HL-60 (cell line): ENCODE measurements at regions not wholly inside any gene's neighbourhood (a gene's known extent, or its start where the extent isn't known, plus 50 kb on each side); places are given as distances from the start of the nearest gene placed in this dataset.

Experiments
- DNase-seq, 2 experiments: peaks; one replicate each; pipeline ENCODE4 v3.0.0-alpha.2; 2010 to 2020; ENCODE audit warnings: low read depth in 1 of 2, low spot score in 1 of 2
- H3K27ac ChIP-seq: fragments of 250-450 bp; sonication (Bioruptor Pico); replicated peaks from 2 replicates; pipeline ENCODE4 v1.5.1; 2020; ENCODE audit warnings: mild to moderate bottlenecking, moderate library complexity
- H3K27me3 ChIP-seq: fragments of 250-450 bp; sonication (Bioruptor Pico); 2 replicates; pipeline ENCODE4 v1.5.1; 2021; ENCODE audit warnings: mild to moderate bottlenecking, moderate library complexity; ENCODE audit not compliant: insufficient read depth, poor library complexity, severe bottlenecking
- H3K4me3 ChIP-seq: replicated peaks from 2 replicates; pipeline ENCODE4 v1.5.1; 2011; ENCODE audit warnings: mild to moderate bottlenecking, control low read depth, low read length; ENCODE audit not compliant: insufficient read depth
- GABPA ChIP-seq: IDR thresholded peaks from 2 replicates; pipeline ENCODE4 v1.6.1; 2012; ENCODE audit warnings: low read depth
- POLR2AphosphoS5 ChIP-seq: IDR thresholded peaks from 2 replicates; pipeline ENCODE4 v1.6.1; 2012; ENCODE audit warnings: low read depth
- SPI1 ChIP-seq: IDR thresholded peaks from 2 replicates; pipeline ENCODE4 v1.6.1; 2012; ENCODE audit warnings: low read depth, mild to moderate bottlenecking, borderline replicate concordance
- TF ChIP-seq, protein P1 (sequence below): IDR thresholded peaks from one replicate; pipeline ENCODE4 v1.5.1; 2011; ENCODE audit warnings: low read length, control low read depth, inconsistent platforms; ENCODE audit not compliant: insufficient read depth
- TF ChIP-seq, protein P2 (sequence below): IDR thresholded peaks from 2 replicates; pipeline ENCODE4 v1.6.1; 2012; ENCODE audit warnings: low read depth; ENCODE audit not compliant: insufficient replicate concordance

DNA sequence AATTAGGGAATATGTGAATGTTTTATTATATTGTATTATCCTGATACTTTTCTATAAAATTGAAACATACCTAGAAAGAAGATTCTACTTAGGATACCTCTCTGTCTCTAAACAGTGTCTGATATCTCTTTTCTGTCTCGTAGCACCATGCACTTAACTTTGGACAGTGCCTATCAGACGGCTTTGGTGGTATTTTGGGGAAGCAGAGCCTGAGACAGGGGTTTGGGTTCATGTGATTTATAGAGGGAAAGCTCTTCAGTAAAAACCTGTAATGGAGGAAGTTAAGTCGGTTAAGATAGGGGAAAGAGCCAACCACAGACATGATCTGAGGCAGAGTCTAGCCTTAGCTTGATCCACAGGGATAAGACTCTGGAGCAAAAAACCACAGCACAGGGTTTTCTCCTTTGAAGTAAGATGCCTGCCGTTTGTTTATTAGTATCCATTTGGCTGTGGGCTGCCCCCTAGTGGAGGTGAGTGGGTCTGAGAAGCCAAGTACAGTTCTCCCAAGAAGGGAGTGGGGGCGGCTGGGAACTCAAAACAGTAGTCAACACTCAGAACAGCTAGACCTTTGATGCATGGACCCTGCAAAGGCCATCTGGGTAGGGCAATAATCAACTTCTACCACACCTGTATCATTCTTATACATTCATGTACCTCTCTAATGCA, 141.2 kb upstream of the ASTN2 start:
- TF ChIP-seq POLR2AphosphoS5: no peak
- TF ChIP-seq, protein P1, sequence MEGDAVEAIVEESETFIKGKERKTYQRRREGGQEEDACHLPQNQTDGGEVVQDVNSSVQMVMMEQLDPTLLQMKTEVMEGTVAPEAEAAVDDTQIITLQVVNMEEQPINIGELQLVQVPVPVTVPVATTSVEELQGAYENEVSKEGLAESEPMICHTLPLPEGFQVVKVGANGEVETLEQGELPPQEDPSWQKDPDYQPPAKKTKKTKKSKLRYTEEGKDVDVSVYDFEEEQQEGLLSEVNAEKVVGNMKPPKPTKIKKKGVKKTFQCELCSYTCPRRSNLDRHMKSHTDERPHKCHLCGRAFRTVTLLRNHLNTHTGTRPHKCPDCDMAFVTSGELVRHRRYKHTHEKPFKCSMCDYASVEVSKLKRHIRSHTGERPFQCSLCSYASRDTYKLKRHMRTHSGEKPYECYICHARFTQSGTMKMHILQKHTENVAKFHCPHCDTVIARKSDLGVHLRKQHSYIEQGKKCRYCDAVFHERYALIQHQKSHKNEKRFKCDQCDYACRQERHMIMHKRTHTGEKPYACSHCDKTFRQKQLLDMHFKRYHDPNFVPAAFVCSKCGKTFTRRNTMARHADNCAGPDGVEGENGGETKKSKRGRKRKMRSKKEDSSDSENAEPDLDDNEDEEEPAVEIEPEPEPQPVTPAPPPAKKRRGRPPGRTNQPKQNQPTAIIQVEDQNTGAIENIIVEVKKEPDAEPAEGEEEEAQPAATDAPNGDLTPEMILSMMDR: peak; percentile 45
- peak in 1 of 2 experiments; percentile 44 for DNase-seq
- no peak overlapping the region for H3K27ac ChIP-seq
- H3K27me3 ChIP-seq: no peaks in the 10 kb centered on the region
- H3K4me3 ChIP-seq: no peak overlapping the region

DNA sequence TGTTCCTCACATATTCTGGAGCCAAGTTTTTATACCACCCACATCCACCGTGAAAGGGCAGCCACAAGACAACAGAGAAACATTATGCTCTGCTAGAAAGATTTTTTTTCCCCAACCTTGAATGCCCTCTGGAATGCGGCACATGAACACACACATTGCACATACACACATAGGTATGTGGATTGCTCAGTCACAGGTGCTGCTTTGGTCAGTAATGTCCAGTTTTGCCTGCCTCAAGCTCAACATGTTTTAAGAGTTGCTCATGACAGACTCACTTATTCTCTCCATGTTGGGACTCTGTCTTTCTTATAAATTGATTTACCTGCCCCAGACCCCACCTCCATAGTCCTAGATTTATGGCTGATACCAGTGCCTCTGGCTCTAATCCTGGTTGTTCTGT, 138.0 kb upstream of the ASTN2 start:
- TF ChIP-seq, protein P1: no peak
- TF ChIP-seq, protein P2, sequence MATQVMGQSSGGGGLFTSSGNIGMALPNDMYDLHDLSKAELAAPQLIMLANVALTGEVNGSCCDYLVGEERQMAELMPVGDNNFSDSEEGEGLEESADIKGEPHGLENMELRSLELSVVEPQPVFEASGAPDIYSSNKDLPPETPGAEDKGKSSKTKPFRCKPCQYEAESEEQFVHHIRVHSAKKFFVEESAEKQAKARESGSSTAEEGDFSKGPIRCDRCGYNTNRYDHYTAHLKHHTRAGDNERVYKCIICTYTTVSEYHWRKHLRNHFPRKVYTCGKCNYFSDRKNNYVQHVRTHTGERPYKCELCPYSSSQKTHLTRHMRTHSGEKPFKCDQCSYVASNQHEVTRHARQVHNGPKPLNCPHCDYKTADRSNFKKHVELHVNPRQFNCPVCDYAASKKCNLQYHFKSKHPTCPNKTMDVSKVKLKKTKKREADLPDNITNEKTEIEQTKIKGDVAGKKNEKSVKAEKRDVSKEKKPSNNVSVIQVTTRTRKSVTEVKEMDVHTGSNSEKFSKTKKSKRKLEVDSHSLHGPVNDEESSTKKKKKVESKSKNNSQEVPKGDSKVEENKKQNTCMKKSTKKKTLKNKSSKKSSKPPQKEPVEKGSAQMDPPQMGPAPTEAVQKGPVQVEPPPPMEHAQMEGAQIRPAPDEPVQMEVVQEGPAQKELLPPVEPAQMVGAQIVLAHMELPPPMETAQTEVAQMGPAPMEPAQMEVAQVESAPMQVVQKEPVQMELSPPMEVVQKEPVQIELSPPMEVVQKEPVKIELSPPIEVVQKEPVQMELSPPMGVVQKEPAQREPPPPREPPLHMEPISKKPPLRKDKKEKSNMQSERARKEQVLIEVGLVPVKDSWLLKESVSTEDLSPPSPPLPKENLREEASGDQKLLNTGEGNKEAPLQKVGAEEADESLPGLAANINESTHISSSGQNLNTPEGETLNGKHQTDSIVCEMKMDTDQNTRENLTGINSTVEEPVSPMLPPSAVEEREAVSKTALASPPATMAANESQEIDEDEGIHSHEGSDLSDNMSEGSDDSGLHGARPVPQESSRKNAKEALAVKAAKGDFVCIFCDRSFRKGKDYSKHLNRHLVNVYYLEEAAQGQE: no peak
- TF ChIP-seq POLR2AphosphoS5 (no peak), GABPA (no peak), SPI1 (no peak)
- Histone ChIP-seq H3K27me3 (peaks cover 9% of the 10 kb centered on the region), H3K27ac (no peak overlapping the region), H3K4me3 (no peak overlapping the region)
- DNase-seq: no peak

DNA sequence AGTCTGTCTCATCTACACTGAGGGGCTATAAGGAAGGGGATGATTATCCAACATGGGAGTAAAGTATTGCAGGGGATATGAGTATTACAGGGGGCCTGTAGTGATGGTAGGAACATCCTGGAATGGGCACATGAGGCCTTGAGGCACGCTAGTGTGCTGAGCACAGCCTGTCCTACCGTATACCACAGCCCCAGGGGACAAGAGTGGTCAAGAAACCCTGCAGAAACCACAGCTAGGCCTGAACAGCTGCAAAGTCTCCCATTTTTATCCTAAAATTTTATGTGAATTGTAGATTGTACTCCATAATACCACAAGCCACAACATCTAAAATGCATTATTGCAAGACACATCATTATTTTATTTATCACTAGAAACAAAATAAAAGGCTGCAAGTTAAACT, 136.3 kb upstream of the ASTN2 start:
- no peak for DNase-seq
- Histone ChIP-seq H3K27me3 (peaks cover 13% of the 10 kb centered on the region), H3K27ac (no peak overlapping the region), H3K4me3 (no peak overlapping the region)
- TF ChIP-seq GABPA (no peak), SPI1 (no peak), POLR2AphosphoS5 (no peak)
- TF ChIP-seq, protein P1: no peak
- TF ChIP-seq, protein P2: no peak

DNA sequence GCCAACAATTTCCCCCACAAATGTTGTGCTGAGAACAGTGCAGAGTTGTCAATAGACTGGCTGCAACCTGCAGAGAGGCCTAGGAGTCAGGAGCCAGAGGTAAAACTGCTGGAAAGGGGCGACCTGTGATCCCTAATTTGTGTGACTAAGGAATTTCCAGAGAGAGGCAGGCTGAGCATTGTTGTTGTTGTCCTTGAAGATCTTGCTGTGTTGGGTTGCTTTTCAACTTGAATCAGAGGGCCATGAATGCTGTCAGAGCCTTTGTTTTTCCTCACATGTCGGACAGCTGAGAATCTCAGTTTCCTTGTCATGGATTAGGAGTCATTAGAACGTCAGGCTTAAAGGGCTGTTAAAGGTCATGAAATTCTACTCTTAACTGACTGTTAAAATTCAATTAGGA, 134.6 kb upstream of the ASTN2 start:
- TF ChIP-seq, protein P2: no peak
- no peak for TF ChIP-seq GABPA
- TF ChIP-seq, protein P1: no peak
- no peak for TF ChIP-seq SPI1
- TF ChIP-seq POLR2AphosphoS5: no peak
- peaks cover 13% of the 10 kb centered on the region for H3K27me3 ChIP-seq
- no peak overlapping the region for H3K27ac ChIP-seq
- no peak for DNase-seq
- H3K4me3 ChIP-seq: no peak overlapping the region
